NCI-H2081 treated with DMSO at 0.1 percent for 48 hours (cell line): ENCODE measurements at regions not wholly inside any gene's neighbourhood (a gene's known extent, or its start where the extent isn't known, plus 50 kb on each side); places are given as distances from the start of the nearest gene placed in this dataset.
"Not testable (repeated sequence)": the region's sequence is repeated elsewhere in the genome, so short reads cannot be mapped to it uniquely, and the experiment has no call there.

Experiments used
- DNase-seq: peaks from one replicate; lab custom pipeline; 2025; lab: John Stamatoyannopoulos, UW

DNA sequence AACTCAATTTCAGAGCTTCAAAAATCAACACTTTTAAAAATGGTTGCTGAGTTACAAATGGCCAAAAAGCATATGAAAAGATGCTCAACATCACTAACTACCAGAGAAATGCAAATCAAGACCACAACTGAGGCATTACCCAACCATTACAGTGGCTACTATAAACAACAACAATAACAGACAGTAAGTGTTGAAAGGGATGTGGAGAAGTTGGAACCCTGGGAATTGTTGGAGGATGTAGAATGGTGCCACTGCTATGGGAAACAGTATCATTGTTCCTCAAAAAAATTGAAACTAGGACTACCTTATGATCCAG lies 173.3 kb upstream of the SPRED2 start:
- DNase-seq: no peak

DNA sequence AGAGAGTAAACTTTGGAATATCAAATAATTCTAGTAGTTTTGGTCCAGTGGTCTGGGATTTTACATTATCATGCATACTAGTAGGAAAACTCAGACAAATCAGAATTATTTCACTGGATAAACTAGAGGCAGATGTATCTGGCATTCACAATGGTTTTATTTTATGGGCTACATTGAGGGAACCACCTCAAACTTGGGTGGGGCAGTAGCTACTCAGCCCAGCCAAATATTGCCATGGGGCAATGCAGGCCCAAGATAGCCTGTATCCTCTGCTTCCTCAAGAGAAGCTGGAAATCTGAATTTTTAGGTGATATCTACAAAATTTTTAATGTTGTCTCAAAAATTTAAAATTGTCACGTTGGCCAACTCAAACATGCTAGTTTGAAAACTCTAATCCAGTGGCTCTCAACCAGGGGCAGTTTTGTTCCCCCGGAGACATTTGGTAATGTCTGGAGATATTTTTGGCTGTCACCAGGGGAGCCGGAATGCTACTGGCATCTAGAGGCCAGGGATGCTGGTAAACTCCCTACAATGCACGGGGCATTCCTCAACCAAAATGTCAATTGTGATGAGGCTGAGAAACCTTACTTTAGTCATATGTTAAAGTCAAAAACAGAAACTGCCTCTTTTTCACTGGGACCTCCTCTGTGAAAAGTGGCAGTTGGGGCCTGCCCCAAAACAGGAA lies 172.8 kb upstream of the SPRED2 start:
- DNase-seq: no peak

DNA sequence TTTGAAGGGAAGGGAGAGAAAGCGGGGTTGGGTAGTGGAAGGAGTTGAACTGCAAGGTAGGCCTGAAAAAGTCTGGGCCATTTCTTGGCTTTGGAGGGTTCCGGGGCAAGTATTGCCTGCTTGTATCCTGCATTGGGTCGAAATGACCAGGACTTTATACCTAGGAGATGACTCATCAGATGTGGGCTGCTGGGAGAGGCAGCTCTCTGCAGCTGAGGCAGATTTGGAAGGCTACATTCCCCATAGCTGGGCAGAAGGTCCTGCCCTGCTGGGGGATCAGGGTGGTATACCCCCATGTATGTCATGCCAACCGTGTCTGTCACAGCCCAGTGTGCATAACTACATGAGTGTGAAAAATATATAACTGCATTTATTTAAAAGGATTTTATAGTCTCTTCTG lies 171.8 kb upstream of the SPRED2 start:
- DNase-seq: no peak

DNA sequence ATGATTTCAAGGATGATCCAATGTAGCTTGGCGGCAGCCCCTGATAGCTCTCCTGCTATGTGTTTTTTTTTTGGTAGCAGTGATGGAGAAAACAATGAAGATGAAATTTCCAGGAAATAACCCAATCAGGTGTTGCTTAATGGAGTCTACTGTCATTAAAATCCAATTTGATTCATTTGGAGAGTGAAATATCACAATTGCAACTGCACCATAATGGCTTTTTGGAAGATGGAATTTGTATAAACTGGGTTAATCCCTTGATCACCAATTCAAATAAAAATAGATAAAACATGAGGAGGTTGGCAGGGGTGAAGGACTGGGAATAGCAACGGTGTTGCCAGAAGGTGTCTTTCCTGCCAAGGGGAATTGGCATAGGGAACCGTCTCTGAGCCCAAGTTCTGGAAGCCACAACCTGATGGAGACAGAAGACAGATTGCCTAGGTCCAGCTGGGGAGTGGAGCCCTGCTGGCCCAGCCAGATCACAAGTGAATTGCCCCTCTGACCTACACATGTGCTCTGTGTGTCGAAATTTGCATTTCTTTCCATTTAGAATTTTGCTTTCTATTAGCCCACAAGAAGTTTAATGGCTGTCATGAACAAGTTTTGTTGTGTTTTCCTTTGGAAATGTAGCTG lies 170.3 kb upstream of the SPRED2 start:
- DNase-seq: no peak

DNA sequence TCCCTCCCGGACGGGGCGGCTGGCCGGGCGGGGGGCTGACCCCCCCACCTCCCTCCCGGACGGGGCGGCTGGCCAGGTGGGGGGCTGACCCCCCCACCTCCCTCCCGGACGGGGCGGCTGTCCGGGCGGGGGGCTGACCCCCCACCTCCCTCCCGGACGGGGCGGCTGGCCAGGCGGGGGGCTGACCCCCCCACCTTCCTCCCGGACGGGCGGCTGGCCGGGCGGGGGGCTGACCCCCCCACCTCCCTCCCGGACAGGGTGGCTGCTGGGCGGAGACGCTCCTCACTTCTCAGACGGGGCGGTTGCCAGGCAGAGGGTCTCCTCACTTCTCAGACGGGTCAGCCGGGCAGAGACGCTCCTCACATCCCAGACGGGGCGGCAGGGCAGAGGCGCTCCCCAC lies 168.5 kb upstream of the SPRED2 start:
- not testable (repeated sequence) for DNase-seq

DNA sequence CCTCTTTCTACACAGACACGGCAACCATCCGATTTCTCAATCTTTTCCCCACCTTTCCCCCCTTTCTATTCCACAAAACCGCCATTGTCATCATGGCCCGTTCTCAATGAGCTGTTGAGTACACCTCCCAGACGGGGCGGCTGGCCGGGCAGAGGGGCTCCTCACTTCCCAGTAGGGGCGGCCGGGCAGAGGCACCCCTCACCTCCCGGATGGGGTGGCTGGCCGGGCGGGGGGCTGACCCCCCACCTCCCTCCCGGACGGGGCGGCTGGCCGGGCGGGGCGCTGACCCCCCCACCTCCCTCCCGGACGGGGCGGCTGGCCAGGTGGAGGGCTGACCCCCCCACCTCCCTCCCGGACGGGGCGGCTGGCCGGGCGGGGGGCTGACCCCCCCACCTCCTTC lies 168.0 kb upstream of the SPRED2 start:
- DNase-seq: not testable (repeated sequence)

DNA sequence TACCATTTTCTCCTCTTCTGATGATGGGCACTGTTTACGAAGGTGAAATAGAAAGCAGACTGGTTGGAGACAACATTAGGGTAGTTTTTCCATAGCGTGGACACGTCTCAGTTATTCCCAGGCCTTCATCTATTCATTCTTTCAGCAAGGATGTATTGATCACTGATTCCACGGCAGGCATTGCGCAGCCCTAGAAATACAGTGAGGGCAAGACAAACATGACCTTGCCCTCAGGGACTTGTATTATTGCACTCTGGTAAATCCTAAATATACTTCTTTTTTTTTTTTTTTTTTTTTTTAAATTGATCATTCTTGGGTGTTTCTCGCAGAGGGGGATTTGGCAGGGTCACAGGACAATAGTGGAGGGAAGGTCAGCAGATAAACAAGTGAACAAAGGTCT lies 167.3 kb upstream of the SPRED2 start:
- no peak for DNase-seq

DNA sequence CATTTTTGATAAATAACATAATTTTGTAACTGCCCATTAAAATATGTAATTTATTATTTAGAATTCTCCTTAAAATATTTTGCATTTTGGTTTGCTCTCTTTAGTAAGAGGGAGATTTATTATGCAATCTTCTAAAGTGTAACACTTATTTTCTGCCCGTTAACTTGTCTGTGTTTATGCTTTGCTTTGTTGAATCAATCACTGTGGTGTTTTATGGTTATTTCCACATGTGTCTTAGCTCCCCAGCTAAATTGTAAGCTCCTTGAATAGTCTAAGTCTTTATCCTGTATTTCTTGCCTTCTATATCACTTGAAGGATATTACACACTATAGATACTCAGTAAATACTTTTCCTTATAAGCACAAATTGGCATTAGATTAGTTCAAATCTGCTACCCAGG lies 166.6 kb upstream of the SPRED2 start:
- no peak for DNase-seq

DNA sequence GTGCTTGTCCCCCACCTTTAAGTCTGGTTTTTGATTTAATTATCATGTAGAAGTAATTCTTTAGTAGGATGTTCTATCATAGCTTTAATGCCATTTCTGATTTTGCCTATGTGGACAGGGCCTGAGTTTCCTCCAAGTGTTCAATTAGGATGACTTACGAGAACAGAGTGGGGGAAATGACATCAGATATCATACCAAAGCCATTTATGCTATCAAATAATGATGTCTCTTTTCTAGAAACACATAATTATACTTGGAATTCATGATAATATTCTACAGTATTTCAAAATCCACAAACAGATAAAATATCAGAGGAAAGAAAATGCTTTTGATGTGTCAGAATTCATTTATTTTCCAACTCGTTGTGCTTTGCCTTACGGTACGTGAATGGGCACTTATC lies 165.9 kb upstream of the SPRED2 start:
- no peak for DNase-seq

DNA sequence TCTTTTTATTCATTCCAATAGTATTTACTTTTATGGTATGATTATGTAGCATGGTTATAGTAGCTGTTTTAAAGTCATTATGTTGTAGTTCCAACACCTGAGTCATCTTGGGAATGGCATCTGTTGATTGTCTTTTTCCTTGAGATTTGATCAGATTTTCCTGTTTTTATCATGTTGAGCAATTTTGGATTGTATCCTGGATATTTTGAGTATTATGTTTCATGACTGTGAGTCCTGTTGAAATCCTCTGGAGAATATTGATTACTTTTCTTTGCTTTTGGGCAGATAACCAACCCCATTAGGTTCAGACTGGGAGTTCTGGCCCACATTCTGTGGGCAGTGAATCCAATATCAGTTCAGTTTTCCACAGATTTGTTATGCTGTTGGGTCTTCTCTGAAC lies 163.2 kb upstream of the SPRED2 start:
- no peak for DNase-seq

DNA sequence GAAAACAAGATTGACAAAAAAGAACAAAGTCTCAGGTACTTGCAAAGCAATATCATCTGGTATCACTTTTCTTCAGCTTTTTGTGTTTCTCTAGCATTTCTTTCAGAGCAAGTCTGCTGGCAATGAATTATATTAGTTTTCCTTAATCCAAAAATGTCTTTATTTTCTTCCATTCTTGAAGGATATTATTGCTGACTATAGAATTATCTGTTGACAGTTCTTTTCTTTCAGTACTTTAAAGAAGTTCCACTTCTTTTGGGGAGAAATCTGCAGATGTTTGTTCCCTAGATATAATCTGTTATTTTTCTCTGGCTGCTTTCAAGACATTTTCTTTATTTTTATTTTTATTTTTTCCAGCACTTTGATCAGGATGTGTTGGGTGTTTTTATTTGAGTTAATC lies 161.8 kb upstream of the SPRED2 start:
- DNase-seq: no peak

DNA sequence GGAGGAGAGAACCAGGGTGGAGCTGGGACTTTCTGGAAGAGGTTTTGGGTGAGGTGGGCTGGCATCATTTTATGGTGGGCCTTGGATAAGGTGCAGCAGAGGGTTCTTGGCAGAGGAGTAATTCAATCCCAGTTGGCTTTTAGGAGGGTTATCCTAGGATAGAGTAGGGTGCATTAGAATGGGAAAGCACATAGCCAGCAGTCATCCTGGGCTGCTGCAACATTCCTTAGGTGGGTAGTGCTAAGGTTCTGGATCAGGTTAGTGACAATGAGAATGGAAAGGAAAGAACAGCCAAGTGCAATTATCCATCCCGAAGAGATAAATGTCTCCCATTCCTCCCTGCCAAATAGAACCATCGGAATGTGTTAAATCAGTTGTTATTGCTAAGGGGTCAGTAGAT lies 157.3 kb upstream of the SPRED2 start:
- no peak for DNase-seq

DNA sequence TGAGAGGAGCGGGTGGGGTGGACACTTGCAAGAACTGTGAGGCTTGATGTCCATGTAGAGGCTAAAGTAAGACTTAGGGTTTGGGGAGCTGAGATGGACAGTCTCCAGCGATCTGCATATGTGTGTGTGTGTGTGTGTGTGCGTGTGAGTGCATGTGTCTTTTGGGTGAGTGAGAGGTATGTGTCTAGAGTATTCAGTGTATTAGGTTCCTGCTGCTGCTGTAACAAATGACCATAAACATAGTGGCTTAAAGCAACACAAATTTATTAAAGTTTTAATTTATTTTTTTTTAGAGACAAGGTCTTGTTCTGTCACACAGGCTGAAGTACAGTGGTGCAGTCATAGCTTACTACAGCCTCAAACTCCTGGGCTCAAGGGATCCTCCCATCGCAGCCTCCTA lies 155.4 kb upstream of the SPRED2 start:
- no peak for DNase-seq

DNA sequence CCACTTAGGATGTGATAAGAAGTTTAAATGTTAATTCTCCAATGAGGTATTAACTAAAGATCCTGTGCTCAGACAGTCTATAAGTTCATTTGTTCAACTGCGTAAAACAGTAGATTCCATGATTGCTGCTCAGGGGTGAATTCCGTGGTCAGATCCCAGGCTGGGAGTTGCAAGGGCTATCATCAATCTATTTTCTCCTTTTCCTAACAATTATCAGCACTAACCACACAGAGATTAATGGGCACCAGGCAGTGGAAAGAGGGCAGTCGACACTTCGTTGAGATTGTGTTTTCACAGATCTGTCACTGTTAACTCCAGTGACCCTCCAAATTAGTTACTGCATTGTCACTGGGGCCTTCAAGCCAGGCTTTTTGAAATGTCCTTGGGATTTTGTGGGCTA lies 154.1 kb upstream of the SPRED2 start:
- DNase-seq: no peak

DNA sequence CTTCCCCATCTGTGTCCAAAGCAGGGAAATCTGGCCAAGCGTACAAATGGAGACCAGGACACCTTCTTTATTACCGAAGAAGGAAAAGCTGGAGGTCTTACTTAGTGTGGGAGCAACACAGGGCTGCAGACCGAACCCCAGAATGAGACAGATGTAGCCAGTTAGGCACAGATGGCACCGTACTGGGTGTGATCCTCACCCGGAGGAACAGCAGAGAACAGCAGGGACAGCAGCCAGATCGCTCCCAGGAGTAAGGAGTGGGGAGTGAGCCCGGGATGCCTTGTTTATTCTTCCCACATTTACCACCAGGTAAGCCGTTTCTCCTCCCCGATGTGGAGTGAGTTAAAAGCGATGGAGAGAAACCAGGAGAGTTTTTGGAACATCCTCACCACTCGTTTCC lies 150.7 kb upstream of the SPRED2 start:
- DNase-seq: no peak

DNA sequence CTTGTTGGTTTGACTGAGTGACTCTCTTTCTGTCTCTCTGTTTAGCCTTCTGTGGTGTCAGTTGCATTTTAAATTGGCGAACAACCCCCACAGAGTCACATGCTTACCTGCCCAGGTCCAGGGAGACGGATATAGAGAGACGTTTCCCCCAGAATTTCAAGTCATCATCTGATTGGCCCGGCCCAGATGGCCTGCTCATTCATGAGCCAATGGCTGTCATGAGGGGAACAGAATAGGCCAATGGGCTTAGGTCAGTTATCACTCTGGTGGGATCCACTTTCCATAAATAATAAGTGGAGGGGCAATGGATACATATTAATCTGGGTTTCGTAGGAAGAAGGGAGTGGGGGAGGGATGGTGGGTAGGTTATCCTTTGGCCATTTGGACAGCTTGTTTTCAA lies 150.0 kb upstream of the SPRED2 start:
- DNase-seq: no peak

DNA sequence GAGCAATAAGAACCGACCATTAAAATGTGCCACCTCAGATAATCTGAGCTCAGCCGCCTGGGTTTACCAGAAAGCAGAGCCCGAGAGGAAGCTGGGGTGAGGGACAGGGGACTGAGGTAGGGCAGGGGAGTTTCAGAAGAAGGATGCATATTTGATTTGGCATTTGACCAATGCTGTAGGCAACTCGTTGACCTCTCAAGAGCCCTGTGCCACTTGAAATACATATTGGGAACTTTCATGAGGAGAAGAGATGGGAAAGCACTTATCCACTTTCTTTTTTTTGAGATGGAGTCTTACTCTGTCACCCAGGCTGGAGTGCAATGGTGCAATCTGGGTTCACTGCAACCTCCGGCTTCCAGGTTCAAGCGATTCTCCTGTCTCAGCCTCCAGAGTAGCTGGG lies 148.4 kb upstream of the SPRED2 start:
- DNase-seq: no peak

DNA sequence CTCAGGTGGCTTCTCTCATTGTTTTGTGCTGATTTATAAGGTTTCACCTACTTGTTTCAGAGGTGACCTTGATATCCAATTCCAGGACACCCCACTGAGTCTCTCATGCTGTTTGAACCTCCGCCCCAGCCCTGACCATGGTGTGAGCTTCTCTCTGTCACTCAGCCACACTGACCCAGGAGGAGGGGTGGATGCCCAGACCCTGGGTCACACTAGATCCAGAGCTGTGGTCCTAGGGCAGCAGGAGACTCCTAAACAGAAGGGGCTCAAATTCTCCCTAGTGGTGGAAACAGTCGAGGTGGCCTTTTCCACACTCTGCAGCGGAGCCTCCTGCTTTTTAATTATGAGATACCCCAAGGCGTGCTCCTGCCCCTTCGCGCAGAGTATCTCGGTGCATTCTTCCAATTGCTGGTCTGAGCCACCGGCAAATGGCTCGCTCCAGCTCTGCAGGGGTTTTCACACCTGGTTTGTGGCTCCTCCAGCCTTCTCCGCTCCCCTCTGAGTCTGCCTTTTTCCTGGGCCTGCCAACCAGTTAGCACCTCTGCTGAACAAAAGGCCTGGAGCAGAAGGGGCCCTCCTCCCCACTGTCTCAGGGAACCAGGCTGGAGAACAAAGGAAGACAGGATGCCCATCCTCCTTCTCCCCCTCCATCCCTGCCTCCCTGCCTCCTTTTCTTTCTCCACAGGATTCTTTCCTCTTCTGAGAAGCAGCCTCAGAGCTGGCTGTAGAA lies 147.3 kb upstream of the SPRED2 start:
- DNase-seq: no peak

DNA sequence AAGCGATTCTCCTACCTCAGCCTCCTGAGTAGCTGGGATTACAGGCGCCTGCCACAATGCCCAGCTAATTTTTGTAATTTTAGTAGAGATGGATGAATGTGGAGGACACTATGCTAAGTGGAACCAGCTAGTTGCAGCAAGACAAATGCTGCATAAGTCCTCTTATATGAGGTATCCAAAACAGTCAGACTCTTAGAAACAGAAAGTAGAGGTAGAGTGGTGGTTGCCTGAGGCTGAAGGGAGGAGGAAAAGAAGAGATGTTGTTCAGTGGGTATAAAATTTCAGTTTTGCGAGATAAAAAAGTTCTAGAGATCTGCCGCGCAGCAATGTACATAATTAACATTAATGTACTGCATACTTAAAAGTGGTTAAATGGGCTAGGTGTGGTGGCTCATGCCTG lies 145.3 kb upstream of the SPRED2 start:
- DNase-seq: no peak

DNA sequence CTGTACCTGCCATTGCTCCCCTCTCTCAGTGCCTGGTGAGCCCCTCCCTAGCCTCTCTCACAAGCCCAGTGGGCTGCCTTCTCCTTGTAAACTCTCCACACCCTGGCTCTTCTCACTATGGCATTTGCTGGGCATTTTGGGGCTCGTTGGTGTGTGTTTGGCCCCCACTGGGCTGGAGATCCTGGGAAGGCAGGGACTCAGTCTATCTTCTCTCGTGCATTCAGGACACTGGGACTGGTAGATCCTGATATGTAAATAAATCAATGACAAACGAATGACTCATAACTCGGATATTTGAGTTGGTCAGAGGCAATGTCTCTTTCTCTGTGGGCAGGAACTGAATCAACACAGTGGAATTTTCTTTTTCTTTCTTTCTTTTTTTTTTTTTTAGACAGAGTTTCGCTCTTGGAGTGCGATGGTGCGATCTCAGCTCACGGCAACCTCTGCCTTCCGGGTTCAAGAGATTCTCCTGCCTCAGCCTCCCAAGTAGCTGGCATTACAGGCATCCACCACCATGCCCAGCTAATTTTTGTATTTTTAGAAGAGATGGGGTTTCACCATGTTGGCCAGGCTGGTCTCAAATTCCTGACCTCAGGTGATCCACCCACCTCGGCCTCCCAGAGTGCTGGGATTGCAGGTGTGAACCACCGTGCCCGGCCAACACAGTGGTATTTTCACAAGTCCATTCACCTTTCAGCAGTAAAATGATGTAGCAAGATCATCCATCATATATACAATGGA lies 144.6 kb upstream of the SPRED2 start:
- no peak for DNase-seq

DNA sequence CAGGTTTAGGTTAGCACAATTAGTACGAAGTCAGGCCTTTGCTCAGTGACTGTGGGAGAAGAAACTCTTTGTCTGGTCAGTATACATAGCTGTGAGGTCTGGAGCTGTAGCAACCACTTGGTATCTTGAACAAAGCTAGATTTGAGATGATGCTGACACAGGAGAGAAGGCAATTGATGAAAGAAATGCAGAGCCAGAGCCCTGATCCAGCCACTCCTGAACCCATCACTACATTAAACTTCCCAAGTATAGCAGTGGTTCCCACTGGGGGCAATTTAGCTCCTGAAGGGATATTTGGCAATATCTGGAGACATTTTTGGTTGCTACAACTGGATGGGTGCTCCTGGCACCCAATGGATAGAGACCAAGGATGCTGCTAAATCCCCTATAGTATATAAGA lies 143.9 kb upstream of the SPRED2 start:
- DNase-seq: no peak

DNA sequence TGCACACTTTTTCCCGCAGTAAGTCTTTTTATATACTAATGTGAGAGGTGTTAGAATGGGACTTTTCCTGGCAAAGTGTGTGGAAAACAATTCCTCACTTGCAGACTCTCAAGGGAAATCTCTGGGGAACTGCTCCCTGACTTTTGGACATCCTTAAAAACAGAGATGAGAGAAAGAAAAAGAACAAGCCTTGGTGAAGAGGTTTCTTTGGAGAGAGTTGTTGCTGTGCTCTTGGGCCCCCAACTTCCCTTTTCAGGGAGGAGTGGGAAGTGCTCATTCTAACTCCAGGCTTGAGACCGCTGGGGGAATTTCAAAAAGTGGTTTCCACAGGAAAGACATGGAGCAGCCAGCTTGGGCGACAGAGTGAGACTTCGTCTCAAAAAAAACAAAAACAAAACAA lies 142.6 kb upstream of the SPRED2 start:
- DNase-seq: no peak
